Naive B cell (primary cell): ENCODE measurements at regions not wholly inside any gene's neighbourhood (a gene's known extent, or its start where the extent isn't known, plus 50 kb on each side); places are given as distances from the start of the nearest gene placed in this dataset.

Experiments used
- ATAC-seq, 2 donors: fragments of 150-1000 bp; cut with Tn5 transposase; 2 replicates each; pipeline ENCODE4 v1.10.0; 2021; ENCODE audit warnings: low read depth in 2 of 2, mild to moderate bottlenecking in 2 of 2, moderate library complexity in 2 of 2
- DNase-seq: peaks from one replicate; pipeline ENCODE4 v3.0.0; 2022
- H3K27ac Mint-ChIP-seq, 6 donors: one replicate each; pipeline ENCODE4 v1.8.0; 2020 to 2022; ENCODE audit warnings: mild to moderate bottlenecking in 6 of 6, mixed read lengths in 6 of 6, moderate library complexity in 5 of 6, inconsistent platforms in 2 of 6
- H3K27me3 Mint-ChIP-seq, 3 donors: one replicate each; pipeline ENCODE4 v1.8.0; 2021 to 2022; ENCODE audit warnings: mixed read lengths in 3 of 3, mild to moderate bottlenecking in 1 of 3
- H3K36me3 Mint-ChIP-seq, 2 donors: one replicate each; pipeline ENCODE4 v1.8.0; 2020 to 2022; ENCODE audit warnings: mixed read lengths in 2 of 2, inconsistent platforms in 1 of 2, mild to moderate bottlenecking in 1 of 2
- H3K4me1 Mint-ChIP-seq, 3 donors: one replicate each; pipeline ENCODE4 v1.8.0; 2020 to 2022; ENCODE audit warnings: mixed read lengths in 3 of 3, inconsistent platforms in 1 of 3, mild to moderate bottlenecking in 1 of 3, moderate library complexity in 1 of 3
- H3K4me3 Mint-ChIP-seq, 8 donors: one replicate each; pipeline ENCODE4 v1.8.0; 2020 to 2022; ENCODE audit warnings: mild to moderate bottlenecking in 8 of 8, mixed read lengths in 8 of 8, moderate library complexity in 8 of 8, inconsistent platforms in 2 of 8
- H3K9me3 Mint-ChIP-seq, 7 donors: one replicate each; pipeline ENCODE4 v1.8.0; 2020 to 2022; ENCODE audit warnings: mixed read lengths in 7 of 7, mild to moderate bottlenecking in 5 of 7, inconsistent platforms in 2 of 7, moderate library complexity in 1 of 7

- peaks cover 9 to 21% of the 10 kb centered on the region in 2 donors for H3K36me3 Mint-ChIP-seq
- H3K4me1 Mint-ChIP-seq, result peaks cover 23 to 40% (median 30%) of the 10 kb centered on the region in 3 donors
- no peak overlapping the region for H3K27ac Mint-ChIP-seq
- ATAC-seq (no peak), DNase-seq (no peak)
- no peak overlapping the region for H3K4me3 Mint-ChIP-seq
- no peaks in the 10 kb centered on the region for H3K9me3 Mint-ChIP-seq
- no peaks in the 10 kb centered on the region for H3K27me3 Mint-ChIP-seq
Measured at GRCh38 chr6:158249340-158249836, 62.9 kb upstream of the TULP4 start.

GRCh38 chr6:158251565-158251964, 60.7 kb upstream of the TULP4 start:
- no peaks in the 10 kb centered on the region for H3K27me3 Mint-ChIP-seq
- no peaks in the 10 kb centered on the region for H3K9me3 Mint-ChIP-seq
- peak overlapping the region in 1 of 6 donors; percentile 79 for H3K27ac Mint-ChIP-seq
- peaks cover 6 to 13% of the 10 kb centered on the region in 2 donors for H3K36me3 Mint-ChIP-seq
- peaks cover 27 to 43% (median 37%) of the 10 kb centered on the region in 3 donors for H3K4me1 Mint-ChIP-seq
- H3K4me3 Mint-ChIP-seq, result no peak overlapping the region
- ATAC-seq, result no peak
- no peak for DNase-seq

GRCh38 chr6:158253248-158253647, 59.0 kb upstream of the TULP4 start:
- Mint-ChIP-seq H3K27ac (no peak overlapping the region), H3K9me3 (no peaks in the 10 kb centered on the region)

GRCh38 chr6:158255275-158255988, 56.8 kb upstream of the TULP4 start:
- H3K36me3 Mint-ChIP-seq, result peaks cover 6 to 13% of the 10 kb centered on the region in 2 donors
- H3K9me3 Mint-ChIP-seq, result no peaks in the 10 kb centered on the region
- no peaks in the 10 kb centered on the region for H3K27me3 Mint-ChIP-seq
- H3K4me1 Mint-ChIP-seq, result peaks cover 43 to 69% (median 62%) of the 10 kb centered on the region in 3 donors
- H3K4me3 Mint-ChIP-seq, result no peak overlapping the region
- H3K27ac Mint-ChIP-seq, result peak overlapping the region in 3 of 6 donors; percentile 15 to 53 (median 16)
- no peak for DNase-seq
- no peak for ATAC-seq

More at GRCh38 chr6:158253248-158253647, 59.0 kb upstream of the TULP4 start:
- Mint-ChIP-seq H3K36me3 (peaks cover 6 to 13% of the 10 kb centered on the region in 2 donors), H3K27me3 (no peaks in the 10 kb centered on the region), H3K4me1 (peaks cover 36 to 60% (median 51%) of the 10 kb centered on the region in 3 donors), H3K4me3 (no peak overlapping the region)
- ATAC-seq (no peak), DNase-seq (no peak)

GRCh38 chr6:158255989-158256601, 56.2 kb upstream of the TULP4 start:
- H3K4me1 Mint-ChIP-seq, result peaks cover 46 to 63% (median 58%) of the 10 kb centered on the region in 3 donors
- DNase-seq (no peak), ATAC-seq (no peak)
- H3K4me3 Mint-ChIP-seq, result no peak overlapping the region
- H3K36me3 Mint-ChIP-seq, result peaks cover 6 to 13% of the 10 kb centered on the region in 2 donors
- H3K9me3 Mint-ChIP-seq, result no peaks in the 10 kb centered on the region
- H3K27ac Mint-ChIP-seq, result no peak overlapping the region
- H3K27me3 Mint-ChIP-seq, result no peaks in the 10 kb centered on the region

GRCh38 chr6:158256746-158257424, 55.4 kb upstream of the TULP4 start:
- no peak for DNase-seq
- H3K4me3 Mint-ChIP-seq, result no peak overlapping the region
- no peaks in the 10 kb centered on the region for H3K9me3 Mint-ChIP-seq
- no peak for ATAC-seq
- H3K27me3 Mint-ChIP-seq, result no peaks in the 10 kb centered on the region
- H3K4me1 Mint-ChIP-seq, result peaks cover 45 to 66% (median 56%) of the 10 kb centered on the region in 3 donors
- H3K27ac Mint-ChIP-seq, result peak overlapping the region in 3 of 6 donors; percentile 31 to 82 (median 63)
- peaks cover 6 to 13% of the 10 kb centered on the region in 2 donors for H3K36me3 Mint-ChIP-seq

GRCh38 chr6:158257425-158257759, 54.9 kb upstream of the TULP4 start:
- Mint-ChIP-seq H3K4me1 (peaks cover 44 to 64% (median 56%) of the 10 kb centered on the region in 3 donors), H3K9me3 (no peaks in the 10 kb centered on the region), H3K27ac (peak overlapping the region in 2 of 6 donors; percentile 54 to 63), H3K27me3 (no peaks in the 10 kb centered on the region), H3K4me3 (no peak overlapping the region), H3K36me3 (peaks cover 6 to 13% of the 10 kb centered on the region in 2 donors)
- ATAC-seq (no peak), DNase-seq (no peak)

- Mint-ChIP-seq H3K27me3 (no peaks in the 10 kb centered on the region), H3K4me3 (no peak overlapping the region), H3K4me1 (peaks cover 41 to 68% (median 54%) of the 10 kb centered on the region in 3 donors), H3K27ac (peak overlapping the region in 1 of 6 donors; percentile 74), H3K36me3 (peaks cover 6 to 11% of the 10 kb centered on the region in 2 donors), H3K9me3 (no peaks in the 10 kb centered on the region)
- ATAC-seq (no peak), DNase-seq (no peak)
Measured at GRCh38 chr6:158257781-158258180, 54.5 kb upstream of the TULP4 start.

- H3K4me1 Mint-ChIP-seq, result peaks cover 35 to 67% (median 55%) of the 10 kb centered on the region in 3 donors
Measured at GRCh38 chr6:158259136-158259535, 53.1 kb upstream of the TULP4 start.

GRCh38 chr6:158259845-158260244, 52.4 kb upstream of the TULP4 start:
- ATAC-seq (no peak), DNase-seq (no peak)
- Mint-ChIP-seq H3K36me3 (no peaks in the 10 kb centered on the region), H3K4me3 (no peak overlapping the region), H3K27me3 (no peaks in the 10 kb centered on the region), H3K4me1 (peaks cover 35 to 67% (median 59%) of the 10 kb centered on the region in 3 donors), H3K27ac (no peak overlapping the region), H3K9me3 (no peaks in the 10 kb centered on the region)

More at GRCh38 chr6:158259136-158259535, 53.1 kb upstream of the TULP4 start:
- no peak overlapping the region for H3K4me3 Mint-ChIP-seq
- DNase-seq (no peak), ATAC-seq (no peak)
- no peaks in the 10 kb centered on the region for H3K36me3 Mint-ChIP-seq
- H3K9me3 Mint-ChIP-seq, result no peaks in the 10 kb centered on the region
- H3K27me3 Mint-ChIP-seq, result no peaks in the 10 kb centered on the region
- peak overlapping the region in 1 of 6 donors; percentile 6 for H3K27ac Mint-ChIP-seq

- ATAC-seq, result no peak
- no peak for DNase-seq
- Mint-ChIP-seq H3K36me3 (no peaks in the 10 kb centered on the region), H3K4me3 (peak overlapping the region in 1 of 8 donors; percentile 74), H3K27me3 (no peaks in the 10 kb centered on the region), H3K4me1 (peaks cover 27 to 51% (median 50%) of the 10 kb centered on the region in 3 donors), H3K27ac (peak overlapping the region in 1 of 6 donors; percentile 84), H3K9me3 (no peaks in the 10 kb centered on the region)
Measured at GRCh38 chr6:158262082-158262481, 50.2 kb upstream of the TULP4 start.
